GM23338 (cell line): ENCODE measurements at regions not wholly inside any gene's neighbourhood (a gene's known extent, or its start where the extent isn't known, plus 50 kb on each side); places are given as distances from the start of the nearest gene placed in this dataset.

Source experiments
- CREB1 ChIP-seq: fragments of 250-450 bp; sonication (Bioruptor Pico); IDR thresholded peaks from 2 replicates; pipeline ENCODE4 v1.5.0; 2020; ENCODE audit warnings: low read depth, mild to moderate bottlenecking, moderate library complexity
- CTCF ChIP-seq, 2 experiments: fragments of 200-600 bp in 1 of 2; sonication (generic) in 1 of 2; conservative IDR thresholded peaks; 2 replicates each; pipeline versions ENCODE4 v1.5.1 to v1.6.1; 2016 to 2017; ENCODE audit warnings: antibody characterized with exemption in 2 of 2, low read depth in 2 of 2, mild to moderate bottlenecking in 2 of 2, moderate library complexity in 1 of 2
- EZH2 ChIP-seq: fragments of 200-600 bp; sonication (generic); IDR thresholded peaks from one replicate; pipeline ENCODE4 v1.8.0; 2017; ENCODE audit warnings: antibody characterized with exemption, mild to moderate bottlenecking, low read depth; ENCODE audit not compliant: unreplicated experiment
- EZH2phosphoT487 ChIP-seq: fragments of 200-600 bp; sonication (generic); IDR thresholded peaks from one replicate; pipeline ENCODE4 v1.8.1; 2018; ENCODE audit warnings: antibody characterized with exemption; ENCODE audit not compliant: unreplicated experiment
- POLR2AphosphoS5 ChIP-seq: IDR thresholded peaks from 2 replicates; pipeline ENCODE4 v1.6.1; 2016; ENCODE audit warnings: antibody characterized with exemption, low read depth
- REST ChIP-seq: IDR thresholded peaks from one replicate; pipeline ENCODE4 v1.6.1; 2018; ENCODE audit warnings: antibody characterized with exemption; ENCODE audit not compliant: unreplicated experiment
- STAT1 ChIP-seq: IDR thresholded peaks from one replicate; pipeline ENCODE4 v1.6.1; 2016; ENCODE audit warnings: antibody characterized with exemption; ENCODE audit not compliant: unreplicated experiment
- ZNF114 ChIP-seq: fragments of 250-450 bp; sonication (Bioruptor Pico); IDR thresholded peaks from 2 replicates; pipeline ENCODE4 v1.5.0; 2020; ENCODE audit warnings: mild to moderate bottlenecking, moderate library complexity
- ZNF462 ChIP-seq: fragments of 250-450 bp; sonication (Bioruptor Pico); IDR thresholded peaks from 2 replicates; pipeline ENCODE4 v1.5.0; 2020; ENCODE audit warnings: mild to moderate bottlenecking, moderate library complexity

- TF ChIP-seq POLR2AphosphoS5 (no peak), EZH2phosphoT487 (no peak), STAT1 (no peak), CTCF (conservative IDR thresholded peaks at IDR 0.05; ENCODE audit: low read depth in 2 of 2) (no peak), REST (no peak), EZH2 (no peak), CREB1 (CRISPR knock-in tag) (no peak), ZNF114 (no peak), ZNF462 (CRISPR knock-in tag) (no peak)
Observed at GRCh38 chr4:133869486-133869885, 332.1 kb downstream of the PABPC4L start.
